Ramos (cell line): ENCODE measurements at regions not wholly inside any gene's neighbourhood (a gene's known extent, or its start where the extent isn't known, plus 50 kb on each side); places are given as distances from the start of the nearest gene placed in this dataset.

Experiments
- in situ Hi-C: fragments of 300-500 bp; cut with MboI; formaldehyde crosslinking; loops from one replicate; pipeline ENCODE4 v1.14.3; 2022; ENCODE audit warnings: low sequenced_read_pairs; ENCODE audit not compliant: unreplicated experiment

- in situ Hi-C loops = no loop called here
These were observed 86.4 kb downstream of the RBFOX3 start for GRCh38 chr17:79524213-79525187.

GRCh38 chr17:79522414-79522813, 88.4 kb downstream of the RBFOX3 start:
- in situ Hi-C loops = no loop called here

- in situ Hi-C loops = no loop called here
These were observed 89.6 kb downstream of the RBFOX3 start for GRCh38 chr17:79521225-79521624.

- in situ Hi-C loops = no loop called here
These were observed 90.4 kb downstream of the RBFOX3 start for GRCh38 chr17:79520167-79521165.

GRCh38 chr17:79519601-79520000, 91.2 kb downstream of the RBFOX3 start:
- in situ Hi-C loops = no loop called here

GRCh38 chr17:79518585-79519523, 92.0 kb downstream of the RBFOX3 start:
- in situ Hi-C loops = no loop called here

GRCh38 chr17:79517827-79518584, 92.8 kb downstream of the RBFOX3 start:
- in situ Hi-C loops = no loop called here

GRCh38 chr17:79515646-79516571, 94.9 kb downstream of the RBFOX3 start:
- in situ Hi-C loops = no loop called here

- in situ Hi-C loops = no loop called here
These were observed 95.7 kb downstream of the RBFOX3 start for GRCh38 chr17:79515110-79515509.

- in situ Hi-C loops = no loop called here
These were observed 96.9 kb downstream of the RBFOX3 start for GRCh38 chr17:79513820-79514535.

- in situ Hi-C loops = no loop called here
These were observed 97.6 kb downstream of the RBFOX3 start for GRCh38 chr17:79513206-79513605.

GRCh38 chr17:79511471-79511870, 99.4 kb downstream of the RBFOX3 start:
- in situ Hi-C loops = no loop called here

GRCh38 chr17:79510071-79510470, 100.8 kb downstream of the RBFOX3 start:
- in situ Hi-C loops = no loop called here

- in situ Hi-C loops = no loop called here
These were observed 101.4 kb downstream of the RBFOX3 start for GRCh38 chr17:79509490-79509889.

- in situ Hi-C loops = no loop called here
These were observed 101.8 kb downstream of the RBFOX3 start for GRCh38 chr17:79509008-79509407.

- in situ Hi-C loops = no loop called here
These were observed 102.5 kb downstream of the RBFOX3 start for GRCh38 chr17:79508291-79508716.

- in situ Hi-C loops = no loop called here
These were observed 103.9 kb downstream of the RBFOX3 start for GRCh38 chr17:79506955-79507354.
